GM18873 (cell line): ENCODE measurements at regions not wholly inside any gene's neighbourhood (a gene's known extent, or its start where the extent isn't known, plus 50 kb on each side); places are given as distances from the start of the nearest gene placed in this dataset.

ENCODE experiments used
- ATAC-seq: cut with Tn5 transposase; IDR thresholded peaks from one replicate; pipeline ENCODE4 v1.9.1; 2021; ENCODE audit warnings: mild to moderate bottlenecking, moderate library complexity, moderate number of reproducible peaks; ENCODE audit not compliant: unreplicated experiment, low FRiP score

- ATAC-seq, result no peak
Measured at GRCh38 chr5:145708169-145708568, 127.0 kb downstream of the PRELID2 start.

GRCh38 chr5:145704724-145705123, 130.4 kb downstream of the PRELID2 start:
- ATAC-seq, result no peak

- ATAC-seq, result no peak
Measured at GRCh38 chr5:145703856-145704255, 131.3 kb downstream of the PRELID2 start.

- no peak for ATAC-seq
Measured at GRCh38 chr5:145701404-145701803, 133.7 kb downstream of the PRELID2 start.

- ATAC-seq, result no peak
Measured at GRCh38 chr5:145699846-145700245, 135.3 kb downstream of the PRELID2 start.

GRCh38 chr5:145697251-145697990, 137.7 kb downstream of the PRELID2 start:
- no peak for ATAC-seq

- peak; percentile 52 for ATAC-seq
Measured at GRCh38 chr5:145689235-145689634, 145.9 kb downstream of the PRELID2 start.

GRCh38 chr5:145687943-145688342, 147.2 kb downstream of the PRELID2 start:
- ATAC-seq, result no peak

GRCh38 chr5:145685417-145685816, 149.7 kb downstream of the PRELID2 start:
- ATAC-seq, result no peak

- no peak for ATAC-seq
Measured at GRCh38 chr5:145683431-145683830, 151.7 kb downstream of the PRELID2 start.

GRCh38 chr5:145682197-145682899, 152.8 kb downstream of the PRELID2 start:
- ATAC-seq, result no peak

- peak; percentile 93 for ATAC-seq
Measured at GRCh38 chr5:145681686-145682085, 153.5 kb downstream of the PRELID2 start.

GRCh38 chr5:145681216-145681615, 153.9 kb downstream of the PRELID2 start:
- ATAC-seq, result no peak

- no peak for ATAC-seq
Measured at GRCh38 chr5:145680767-145681166, 154.4 kb downstream of the PRELID2 start.

- ATAC-seq, result no peak
Measured at GRCh38 chr5:145680169-145680568, 155.0 kb downstream of the PRELID2 start.

- no peak for ATAC-seq
Measured at GRCh38 chr5:145678255-145678654, 156.9 kb downstream of the PRELID2 start.

- ATAC-seq, result no peak
Measured at GRCh38 chr5:145673786-145674185, 161.4 kb downstream of the PRELID2 start.

GRCh38 chr5:145668714-145669113, 166.4 kb downstream of the PRELID2 start:
- ATAC-seq, result no peak

GRCh38 chr5:145667742-145668141, 167.4 kb downstream of the PRELID2 start:
- no peak for ATAC-seq

- no peak for ATAC-seq
Measured at GRCh38 chr5:145666591-145666990, 168.6 kb downstream of the PRELID2 start.

- no peak for ATAC-seq
Measured at GRCh38 chr5:145661737-145662485, 173.2 kb downstream of the PRELID2 start.
